ENCODE measurements at regions not wholly inside any gene's neighbourhood (a gene's known extent, or its start where the extent isn't known, plus 50 kb on each side); places are given as distances from the start of the nearest gene placed in this dataset.

DNA sequence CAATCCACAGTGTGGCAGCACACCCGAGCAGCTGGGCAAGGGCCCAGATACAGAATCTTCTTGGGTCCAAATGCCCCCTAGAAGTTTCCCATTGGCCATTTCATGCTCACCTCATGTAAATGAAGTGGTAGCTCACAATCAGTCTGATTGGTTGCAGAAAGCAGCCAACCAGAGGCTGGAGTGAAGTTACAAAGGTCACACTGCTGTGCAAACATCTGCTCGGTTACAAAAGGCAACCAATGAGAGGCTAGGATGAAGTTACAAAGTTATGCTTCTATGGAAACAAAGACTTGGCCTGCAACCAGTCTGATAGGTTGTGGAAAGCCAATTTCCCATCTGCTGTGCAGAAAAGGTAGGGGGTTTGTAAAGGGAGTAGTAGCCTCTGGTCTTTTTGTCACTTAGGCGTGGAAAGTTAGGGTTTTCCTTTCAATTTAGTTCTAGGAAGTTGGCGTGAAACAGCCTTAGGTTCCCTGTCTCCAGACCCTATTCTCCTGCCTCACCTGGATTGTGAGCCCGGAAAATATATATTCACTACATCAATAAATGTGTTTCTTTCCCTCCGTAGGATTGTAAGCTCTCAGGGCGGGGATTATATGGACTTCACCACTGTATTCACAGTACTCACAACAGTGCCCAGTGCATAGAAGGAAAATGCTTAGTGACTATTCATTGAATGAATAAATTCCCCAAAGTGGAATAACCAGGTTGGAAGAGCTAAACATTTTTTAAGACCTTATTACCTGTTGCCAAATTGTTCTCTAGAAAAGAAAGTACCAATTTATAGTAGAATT is 91.9 kb downstream of the URB2 start:
- H3K36me3 ChIP-seq (ENCODE audit: control insufficient read depth, insufficient read depth, low read length) = no peaks in the 10 kb centered on the region
- TF ChIP-seq, protein P1, sequence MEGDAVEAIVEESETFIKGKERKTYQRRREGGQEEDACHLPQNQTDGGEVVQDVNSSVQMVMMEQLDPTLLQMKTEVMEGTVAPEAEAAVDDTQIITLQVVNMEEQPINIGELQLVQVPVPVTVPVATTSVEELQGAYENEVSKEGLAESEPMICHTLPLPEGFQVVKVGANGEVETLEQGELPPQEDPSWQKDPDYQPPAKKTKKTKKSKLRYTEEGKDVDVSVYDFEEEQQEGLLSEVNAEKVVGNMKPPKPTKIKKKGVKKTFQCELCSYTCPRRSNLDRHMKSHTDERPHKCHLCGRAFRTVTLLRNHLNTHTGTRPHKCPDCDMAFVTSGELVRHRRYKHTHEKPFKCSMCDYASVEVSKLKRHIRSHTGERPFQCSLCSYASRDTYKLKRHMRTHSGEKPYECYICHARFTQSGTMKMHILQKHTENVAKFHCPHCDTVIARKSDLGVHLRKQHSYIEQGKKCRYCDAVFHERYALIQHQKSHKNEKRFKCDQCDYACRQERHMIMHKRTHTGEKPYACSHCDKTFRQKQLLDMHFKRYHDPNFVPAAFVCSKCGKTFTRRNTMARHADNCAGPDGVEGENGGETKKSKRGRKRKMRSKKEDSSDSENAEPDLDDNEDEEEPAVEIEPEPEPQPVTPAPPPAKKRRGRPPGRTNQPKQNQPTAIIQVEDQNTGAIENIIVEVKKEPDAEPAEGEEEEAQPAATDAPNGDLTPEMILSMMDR (IDR thresholded peaks at IDR 0.05; ENCODE audit: insufficient read depth, low read length, poor library complexity, severe bottlenecking) = no peak
- H3K4me3 ChIP-seq (replicated peaks; ENCODE audit: low read depth, low read length) = no peak overlapping the region
- DNase-seq (ENCODE audit: extremely low read depth, insufficient read length) = no peak
- H3K27me3 ChIP-seq (replicated peaks; ENCODE audit: control insufficient read depth, insufficient read depth, low read length) = no peaks in the 10 kb centered on the region

DNA sequence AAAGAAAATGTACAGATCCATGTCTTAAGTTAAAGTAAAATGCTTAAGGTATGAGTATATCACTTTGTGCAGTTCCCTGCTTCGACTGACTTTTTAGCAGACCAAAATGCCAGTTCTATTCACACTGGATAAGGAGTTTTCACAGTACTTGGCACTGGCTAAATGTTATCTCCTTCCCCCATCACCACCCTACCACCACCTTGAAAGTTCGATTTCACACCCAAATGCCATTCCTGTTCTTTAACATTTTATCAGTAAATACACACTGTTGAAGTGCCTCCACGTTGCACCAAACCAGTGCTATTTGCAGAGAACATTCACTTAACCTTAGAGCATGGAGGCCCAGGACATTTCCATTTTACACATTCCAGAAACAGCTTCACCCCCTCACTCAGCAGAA is 100.0 kb downstream of the URB2 start:
- DNase-seq (ENCODE audit: extremely low read depth, insufficient read length) = no peak
- TF ChIP-seq, protein P1 (IDR thresholded peaks at IDR 0.05; ENCODE audit: insufficient read depth, low read length, poor library complexity, severe bottlenecking) = no peak
- H3K36me3 ChIP-seq (ENCODE audit: control insufficient read depth, insufficient read depth, low read length) = no peaks in the 10 kb centered on the region
- no peak overlapping the region for H3K4me3 ChIP-seq (replicated peaks; ENCODE audit: low read depth, low read length)
- H3K27me3 ChIP-seq (replicated peaks; ENCODE audit: control insufficient read depth, insufficient read depth, low read length) = no peaks in the 10 kb centered on the region; the same call in none of the 2 replicates

DNA sequence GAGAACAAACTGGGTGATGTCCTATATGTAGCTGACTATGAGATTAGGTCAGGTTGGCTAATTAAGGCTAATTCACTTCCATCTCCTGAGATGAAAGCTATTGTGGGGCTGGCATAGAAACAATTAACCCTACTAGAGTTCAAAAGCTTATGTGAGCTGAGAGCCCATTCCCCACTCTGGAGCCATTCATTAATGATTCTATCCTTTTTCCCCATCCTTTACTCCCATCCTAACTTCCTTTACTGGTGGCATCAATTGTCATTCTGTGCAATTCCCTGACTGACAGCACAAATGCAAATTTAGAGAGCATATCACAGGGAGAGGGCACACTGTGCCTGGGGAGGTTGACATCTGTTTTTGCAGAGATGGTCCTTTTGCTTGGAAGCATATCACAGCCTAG is 103.9 kb downstream of the URB2 start:
- H3K36me3 ChIP-seq (ENCODE audit: control insufficient read depth, insufficient read depth, low read length) = no peaks in the 10 kb centered on the region
- no peak for DNase-seq (ENCODE audit: extremely low read depth, insufficient read length)
- TF ChIP-seq, protein P1 (IDR thresholded peaks at IDR 0.05; ENCODE audit: insufficient read depth, low read length, poor library complexity, severe bottlenecking) = no peak
- no peak overlapping the region for H3K4me3 ChIP-seq (replicated peaks; ENCODE audit: low read depth, low read length)
- no peaks in the 10 kb centered on the region; the same call in none of the 2 replicates for H3K27me3 ChIP-seq (replicated peaks; ENCODE audit: control insufficient read depth, insufficient read depth, low read length)

DNA sequence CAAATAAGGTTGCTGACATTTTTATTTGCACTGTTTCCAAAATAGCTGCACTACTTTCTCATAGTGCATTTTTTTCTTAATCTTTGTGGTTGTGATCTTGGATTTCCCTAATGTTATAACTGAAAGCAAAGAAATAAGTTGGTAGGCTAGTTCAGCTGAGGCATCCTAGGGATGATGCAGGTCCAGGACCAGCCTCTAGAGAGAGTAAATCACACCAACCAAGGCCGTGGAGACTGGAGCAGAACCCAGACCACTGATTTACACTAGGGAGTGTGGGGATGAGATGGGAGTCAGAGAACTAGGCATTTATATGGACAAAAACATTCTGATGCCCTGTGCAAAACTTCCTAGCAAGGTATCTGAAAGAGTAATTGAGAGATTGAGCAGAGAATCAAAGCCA is 104.5 kb downstream of the URB2 start:
- H3K36me3 ChIP-seq (ENCODE audit: control insufficient read depth, insufficient read depth, low read length) = no peaks in the 10 kb centered on the region
- DNase-seq (ENCODE audit: extremely low read depth, insufficient read length) = no peak
- TF ChIP-seq, protein P1 (IDR thresholded peaks at IDR 0.05; ENCODE audit: insufficient read depth, low read length, poor library complexity, severe bottlenecking) = no peak
- H3K4me3 ChIP-seq (replicated peaks; ENCODE audit: low read depth, low read length) = no peak overlapping the region
- no peaks in the 10 kb centered on the region; the same call in none of the 2 replicates for H3K27me3 ChIP-seq (replicated peaks; ENCODE audit: control insufficient read depth, insufficient read depth, low read length)

DNA sequence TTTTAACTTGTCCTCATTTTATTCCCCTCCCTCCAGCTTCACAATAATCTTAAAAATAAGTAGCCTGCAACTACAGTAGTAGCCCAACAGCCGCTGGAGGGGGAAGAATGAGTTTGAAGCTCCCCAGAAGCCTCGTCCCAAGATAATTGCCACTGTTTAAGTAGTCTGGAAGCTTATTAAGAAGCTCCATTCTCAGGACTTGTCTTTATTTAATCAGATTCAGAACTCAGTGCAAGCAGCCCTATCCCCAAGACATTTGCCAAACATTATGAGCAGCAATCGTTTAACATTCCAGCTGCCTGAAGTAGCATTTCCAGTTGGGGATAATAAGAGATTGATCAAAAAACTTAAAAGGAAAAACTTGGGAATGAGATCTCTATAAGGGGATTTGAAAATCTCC is 106.0 kb downstream of the URB2 start:
- Histone ChIP-seq H3K36me3 (ENCODE audit: control insufficient read depth, insufficient read depth, low read length) (no peaks in the 10 kb centered on the region), H3K4me3 (replicated peaks; ENCODE audit: low read depth, low read length) (no peak overlapping the region), H3K27me3 (replicated peaks; ENCODE audit: control insufficient read depth, insufficient read depth, low read length) (no peaks in the 10 kb centered on the region; the same call in none of the 2 replicates)
- TF ChIP-seq, protein P1 (IDR thresholded peaks at IDR 0.05; ENCODE audit: insufficient read depth, low read length, poor library complexity, severe bottlenecking) = no peak
- DNase-seq (ENCODE audit: extremely low read depth, insufficient read length) = no peak

Measured in GM06990 (cell line).